ENCODE measurements at regions not wholly inside any gene's neighbourhood (a gene's known extent, or its start where the extent isn't known, plus 50 kb on each side); places are given as distances from the start of the nearest gene placed in this dataset.

- BruUV-seq (replicated peaks), result no TSS peak
- Histone ChIP-seq H3K36me3 (ENCODE audit: low read depth) (no peaks in the 10 kb centered on the region), H3K27ac (no peak overlapping the region), H4K20me1 (ENCODE audit: insufficient read depth) (no peaks in the 10 kb centered on the region), H3K4me1 (replicated peaks; ENCODE audit: insufficient read depth) (peaks cover 19% of the 10 kb centered on the region), H3F3A (ENCODE audit: insufficient read depth, low read depth) (peaks cover 17% of the 10 kb centered on the region; the same call in 1 of the 2 replicates), H3K79me2 (ENCODE audit: low read depth) (no peaks in the 10 kb centered on the region), H3K4me2 (no peak overlapping the region), H3K9me2 (ENCODE audit: insufficient read depth) (no peaks in the 10 kb centered on the region), H3K4me3 (no peak overlapping the region), H2AFZ (no peak overlapping the region), H3K9me3 (ENCODE audit: insufficient read depth, low read depth) (no peaks in the 10 kb centered on the region), H3K27me3 (ENCODE audit: insufficient read depth, low read depth) (peaks cover 3% of the 10 kb centered on the region; the same call in 1 of the 2 replicates)
- no peak for DNase-seq
- intact Hi-C loops (cut with micrococcal nuclease; ENCODE audit: unreplicated experiment), result loop anchor here (5.0 kb wide), 1 partner anchor 102 kb away; no protein-coding TSS in a partner anchor
- TF ChIP-seq EZH2 (IDR thresholded peaks at IDR 0.05; ENCODE audit: low read depth) (no peak), CTCF (conservative IDR thresholded peaks at IDR 0.05) (no peak)
- ChIA-PET POLR2A (ENCODE audit: unreplicated experiment) (no interaction called here), CTCF (no interaction called here)
Measured at GRCh38 chr5:171599411-171599810, 180.0 kb downstream of the FGF18 start.

DNA sequence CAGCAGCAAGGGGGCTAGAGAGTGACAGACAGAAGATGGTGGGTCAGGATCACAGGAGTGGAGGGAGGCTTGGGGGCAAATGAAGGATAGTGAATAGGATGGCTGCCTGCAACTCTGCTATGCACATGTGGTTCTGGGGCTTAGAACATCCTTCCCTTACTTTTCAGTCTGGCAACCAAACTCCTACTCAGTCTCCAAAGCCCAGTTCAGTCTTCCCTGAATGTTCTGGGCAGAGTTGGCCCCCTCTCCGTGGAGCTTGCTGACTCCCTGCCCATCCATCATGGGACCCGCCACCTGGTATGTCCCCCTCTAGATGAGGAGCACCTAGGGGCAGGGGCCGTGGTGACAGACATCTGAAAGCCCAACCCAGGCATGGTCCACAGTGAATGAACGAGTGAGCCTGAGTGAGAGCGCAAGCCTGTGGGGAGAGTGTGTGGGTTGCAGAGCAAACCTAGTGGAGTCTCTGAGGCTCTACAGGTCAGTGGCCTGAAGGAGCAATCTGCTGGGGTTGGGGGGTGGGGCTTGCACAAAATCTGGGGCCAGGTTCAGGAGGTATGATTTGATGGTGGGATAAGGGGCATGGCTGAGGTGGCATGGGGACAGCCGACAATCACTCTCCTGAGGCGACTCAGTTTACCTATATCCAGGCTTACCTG is 180.6 kb downstream of the FGF18 start:
- Histone ChIP-seq H3K9me3 (ENCODE audit: insufficient read depth, low read depth) (no peaks in the 10 kb centered on the region), H2AFZ (no peak overlapping the region), H3K4me3 (no peak overlapping the region), H3K9me2 (ENCODE audit: insufficient read depth) (no peaks in the 10 kb centered on the region), H3F3A (ENCODE audit: insufficient read depth, low read depth) (peaks cover 17% of the 10 kb centered on the region; the same call in 1 of the 2 replicates), H3K4me1 (replicated peaks; ENCODE audit: insufficient read depth) (peaks cover 19% of the 10 kb centered on the region), H4K20me1 (ENCODE audit: insufficient read depth) (no peaks in the 10 kb centered on the region), H3K36me3 (ENCODE audit: low read depth) (no peaks in the 10 kb centered on the region), H3K27ac (no peak overlapping the region), H3K27me3 (ENCODE audit: insufficient read depth, low read depth) (peaks cover 3% of the 10 kb centered on the region; the same call in 1 of the 2 replicates), H3K4me2 (no peak overlapping the region), H3K79me2 (ENCODE audit: low read depth) (no peaks in the 10 kb centered on the region)
- BruUV-seq (replicated peaks), result no TSS peak
- intact Hi-C loops (cut with micrococcal nuclease; ENCODE audit: unreplicated experiment), result loop anchor here (5.0 kb wide), 1 partner anchor 103 kb away; no protein-coding TSS in a partner anchor
- TF ChIP-seq CTCF (conservative IDR thresholded peaks at IDR 0.05) (no peak), EZH2 (IDR thresholded peaks at IDR 0.05; ENCODE audit: low read depth) (no peak)
- ChIA-PET CTCF (no interaction called here), POLR2A (ENCODE audit: unreplicated experiment) (no interaction called here)
- no peak for DNase-seq

DNA sequence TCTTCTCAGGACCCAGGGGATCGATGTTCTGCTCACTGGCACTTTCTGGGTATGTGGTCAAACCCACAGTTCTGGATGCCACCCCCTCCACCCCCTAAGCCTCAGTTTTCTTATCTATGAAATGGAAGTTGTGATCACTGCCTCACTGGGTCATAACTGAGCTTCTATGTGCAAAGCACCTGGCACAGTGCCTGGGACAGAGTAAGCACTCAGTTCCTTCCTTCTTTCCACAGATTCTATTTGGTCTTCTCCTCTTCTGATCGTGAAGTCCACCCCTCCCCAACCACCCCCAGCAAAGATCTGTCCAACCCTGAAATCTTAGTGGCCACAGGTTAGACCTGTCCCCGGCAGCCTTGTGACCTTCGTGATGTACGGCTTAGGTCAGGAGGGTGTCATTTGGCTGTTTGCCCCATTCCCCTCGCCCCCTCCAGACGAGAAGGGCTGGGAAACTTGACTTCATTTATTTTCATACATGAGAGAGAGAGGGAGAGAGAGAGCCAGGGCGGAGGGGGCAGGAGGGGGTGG is 181.4 kb downstream of the FGF18 start:
- intact Hi-C loops (cut with micrococcal nuclease; ENCODE audit: unreplicated experiment), result no loop called here
- H3K27me3 ChIP-seq (ENCODE audit: insufficient read depth, low read depth), result peaks cover 3% of the 10 kb centered on the region; the same call in 1 of the 2 replicates
- no peaks in the 10 kb centered on the region for H3K36me3 ChIP-seq (ENCODE audit: low read depth)
- no peak for DNase-seq
- no peak overlapping the region for H3K27ac ChIP-seq
- no peaks in the 10 kb centered on the region for H3K79me2 ChIP-seq (ENCODE audit: low read depth)
- H3K4me2 ChIP-seq, result no peak overlapping the region
- BruUV-seq (replicated peaks), result no TSS peak
- no peak overlapping the region for H3K4me3 ChIP-seq
- ChIA-PET CTCF (no interaction called here), POLR2A (ENCODE audit: unreplicated experiment) (no interaction called here)
- H2AFZ ChIP-seq, result no peak overlapping the region
- no peak for TF ChIP-seq EZH2 (IDR thresholded peaks at IDR 0.05; ENCODE audit: low read depth)
- TF ChIP-seq CTCF (conservative IDR thresholded peaks at IDR 0.05), result no peak
- peaks cover 12% of the 10 kb centered on the region; the same call in 1 of the 2 replicates for H3F3A ChIP-seq (ENCODE audit: insufficient read depth, low read depth)
- no peaks in the 10 kb centered on the region for H3K9me3 ChIP-seq (ENCODE audit: insufficient read depth, low read depth)
- H4K20me1 ChIP-seq (ENCODE audit: insufficient read depth), result no peaks in the 10 kb centered on the region
- no peaks in the 10 kb centered on the region for H3K9me2 ChIP-seq (ENCODE audit: insufficient read depth)
- H3K4me1 ChIP-seq (replicated peaks; ENCODE audit: insufficient read depth), result peaks cover 12% of the 10 kb centered on the region
